Bronchial epithelial cell (primary cell): ENCODE measurements at regions not wholly inside any gene's neighbourhood (a gene's known extent, or its start where the extent isn't known, plus 50 kb on each side); places are given as distances from the start of the nearest gene placed in this dataset.

ENCODE experiments used
- DNase-seq: peaks from one replicate; pipeline ENCODE4 v3.0.0-alpha.2; 2010; ENCODE audit warnings: low read depth
- FAIRE-seq: peaks from 2 replicates; lab custom pipeline; 2011; peaks lifted over from hg19 to GRCh38; lab: Jason Lieb, UNC
- H3K27me3 ChIP-seq: 2 replicates; pipeline ENCODE4 v1.5.1; 2011; ENCODE audit warnings: low read length; ENCODE audit not compliant: control insufficient read depth, insufficient read depth
- H3K36me3 ChIP-seq: 2 replicates; pipeline ENCODE4 v1.5.1; 2011; ENCODE audit warnings: low read length; ENCODE audit not compliant: control insufficient read depth, insufficient read depth
- H3K4me3 ChIP-seq: 2 replicates; pipeline ENCODE4 v1.5.1; 2011; ENCODE audit warnings: mild to moderate bottlenecking, low read depth, low read length, control low read depth
- TF ChIP-seq, protein P1 (sequence below): IDR thresholded peaks from 2 replicates; pipeline ENCODE4 v1.5.1; 2011; ENCODE audit warnings: mild to moderate bottlenecking, moderate library complexity, low read length, control low read depth, inconsistent platforms; ENCODE audit not compliant: insufficient read depth, severe bottlenecking

DNA sequence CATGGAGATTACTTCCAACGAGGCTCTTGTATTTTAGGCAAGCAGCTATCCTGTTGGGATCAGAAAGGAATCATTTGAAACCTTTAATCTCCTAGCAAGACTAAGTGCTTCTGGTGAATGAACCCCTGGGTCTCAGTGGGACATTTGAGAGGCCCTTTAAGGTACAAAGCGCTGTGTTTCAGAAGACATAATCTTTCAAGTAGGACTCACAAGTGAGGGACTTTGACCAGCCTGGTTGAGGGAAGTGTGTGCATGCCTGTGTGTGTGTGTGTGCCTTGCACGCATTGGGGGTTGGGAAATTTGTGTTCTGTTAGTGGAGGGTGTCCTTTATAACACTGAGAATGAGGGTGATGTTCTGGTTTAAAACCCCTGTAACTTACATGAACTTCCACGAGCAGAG lies 64.4 kb upstream of the KCNG1 start:
- Histone ChIP-seq H3K27me3 (peaks cover 7% of the 10 kb centered on the region), H3K4me3 (no peak overlapping the region), H3K36me3 (no peaks in the 10 kb centered on the region)
- FAIRE-seq (no peak), DNase-seq (no peak)
- TF ChIP-seq, protein P1, sequence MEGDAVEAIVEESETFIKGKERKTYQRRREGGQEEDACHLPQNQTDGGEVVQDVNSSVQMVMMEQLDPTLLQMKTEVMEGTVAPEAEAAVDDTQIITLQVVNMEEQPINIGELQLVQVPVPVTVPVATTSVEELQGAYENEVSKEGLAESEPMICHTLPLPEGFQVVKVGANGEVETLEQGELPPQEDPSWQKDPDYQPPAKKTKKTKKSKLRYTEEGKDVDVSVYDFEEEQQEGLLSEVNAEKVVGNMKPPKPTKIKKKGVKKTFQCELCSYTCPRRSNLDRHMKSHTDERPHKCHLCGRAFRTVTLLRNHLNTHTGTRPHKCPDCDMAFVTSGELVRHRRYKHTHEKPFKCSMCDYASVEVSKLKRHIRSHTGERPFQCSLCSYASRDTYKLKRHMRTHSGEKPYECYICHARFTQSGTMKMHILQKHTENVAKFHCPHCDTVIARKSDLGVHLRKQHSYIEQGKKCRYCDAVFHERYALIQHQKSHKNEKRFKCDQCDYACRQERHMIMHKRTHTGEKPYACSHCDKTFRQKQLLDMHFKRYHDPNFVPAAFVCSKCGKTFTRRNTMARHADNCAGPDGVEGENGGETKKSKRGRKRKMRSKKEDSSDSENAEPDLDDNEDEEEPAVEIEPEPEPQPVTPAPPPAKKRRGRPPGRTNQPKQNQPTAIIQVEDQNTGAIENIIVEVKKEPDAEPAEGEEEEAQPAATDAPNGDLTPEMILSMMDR, result no peak

DNA sequence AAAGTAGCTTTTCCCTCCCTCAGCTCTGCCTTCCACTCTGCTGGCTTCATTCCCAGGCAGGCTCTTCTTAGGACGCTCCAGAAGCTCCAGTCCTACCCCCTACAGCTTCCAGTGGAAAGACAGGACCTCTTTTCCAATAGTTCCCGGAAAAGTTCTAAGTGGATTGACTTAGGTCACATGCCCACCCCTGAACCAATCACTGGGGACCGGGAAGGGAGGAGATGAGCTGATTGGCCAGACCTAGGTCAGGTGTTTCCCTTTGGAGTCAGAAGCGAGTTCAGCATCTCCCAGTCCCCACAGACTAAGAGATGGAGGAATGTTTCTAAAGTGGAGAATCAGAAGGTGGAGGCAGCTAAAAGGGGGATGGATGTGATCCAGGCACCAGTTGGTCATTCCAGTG lies 62.9 kb upstream of the KCNG1 start:
- peak; percentile 60 for FAIRE-seq
- H3K27me3 ChIP-seq, result peaks cover 2% of the 10 kb centered on the region
- H3K36me3 ChIP-seq, result no peaks in the 10 kb centered on the region

DNA sequence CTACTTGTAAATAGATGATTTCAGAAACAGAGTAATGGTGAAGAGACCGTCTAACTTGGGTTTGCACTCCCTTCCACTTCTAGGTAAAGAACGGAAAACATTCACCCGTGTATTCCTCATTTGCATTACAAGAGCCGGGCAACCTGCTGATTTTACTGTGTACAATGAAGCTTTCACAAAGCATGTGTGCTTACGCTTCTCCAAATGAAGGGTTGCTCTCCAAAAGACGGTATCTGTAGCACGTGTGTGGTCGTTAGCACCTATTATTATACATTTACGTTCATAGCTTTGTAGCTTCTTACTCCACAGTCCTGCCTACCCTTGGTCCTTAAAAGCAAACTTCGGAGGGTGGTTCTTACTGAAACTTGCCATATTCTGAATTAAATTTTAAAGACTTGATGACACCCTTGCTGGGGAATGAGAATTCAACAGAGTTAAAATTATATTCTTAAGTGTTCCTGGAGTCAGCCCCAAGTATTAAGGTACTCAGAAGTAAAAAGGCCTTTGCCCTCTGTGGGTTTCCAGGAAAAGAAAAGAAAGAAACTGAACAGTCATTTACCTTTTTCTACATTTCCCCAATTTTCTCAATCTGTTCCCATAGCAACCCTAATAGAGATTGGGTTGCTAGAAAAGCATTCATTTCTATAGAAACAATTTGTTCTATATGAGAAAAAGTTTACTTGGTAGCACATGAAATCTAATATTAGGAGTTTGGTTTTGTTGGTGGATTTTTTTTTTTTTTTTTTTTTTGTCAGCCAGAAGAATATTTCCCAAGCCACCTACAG lies 61.9 kb upstream of the KCNG1 start:
- Histone ChIP-seq H3K27me3 (no peaks in the 10 kb centered on the region), H3K36me3 (no peaks in the 10 kb centered on the region), H3K4me3 (no peak overlapping the region)
- TF ChIP-seq, protein P1, result no peak
- DNase-seq, result no peak
- no peak for FAIRE-seq

More for the DNA sequence above, 62.9 kb upstream of the KCNG1 start:
- TF ChIP-seq, protein P1, result no peak
- DNase-seq, result no peak
- H3K4me3 ChIP-seq, result no peak overlapping the region

DNA sequence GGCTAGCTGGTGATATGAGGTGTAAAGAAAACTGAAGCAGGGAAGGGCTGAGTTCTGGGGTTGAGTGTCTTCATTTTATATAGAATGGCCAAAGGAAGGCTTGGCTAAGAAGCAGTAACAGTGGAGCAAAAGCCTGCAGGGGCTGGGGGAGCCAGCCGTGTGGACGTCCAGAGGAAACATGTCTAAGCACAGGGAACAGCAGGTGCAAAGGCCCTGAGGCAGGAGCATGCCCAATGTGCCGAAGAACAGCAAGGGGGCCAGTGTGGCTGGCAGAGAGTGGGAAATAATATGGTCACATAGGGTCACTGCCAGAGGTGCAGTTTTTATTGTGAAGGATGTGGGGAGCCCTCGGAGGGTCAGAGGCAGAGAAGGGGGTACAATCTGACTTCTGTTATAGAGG lies 60.5 kb upstream of the KCNG1 start:
- no peak for FAIRE-seq
- no peak for DNase-seq
- Histone ChIP-seq H3K27me3 (no peaks in the 10 kb centered on the region), H3K36me3 (no peaks in the 10 kb centered on the region), H3K4me3 (no peak overlapping the region)
- TF ChIP-seq, protein P1, result no peak

DNA sequence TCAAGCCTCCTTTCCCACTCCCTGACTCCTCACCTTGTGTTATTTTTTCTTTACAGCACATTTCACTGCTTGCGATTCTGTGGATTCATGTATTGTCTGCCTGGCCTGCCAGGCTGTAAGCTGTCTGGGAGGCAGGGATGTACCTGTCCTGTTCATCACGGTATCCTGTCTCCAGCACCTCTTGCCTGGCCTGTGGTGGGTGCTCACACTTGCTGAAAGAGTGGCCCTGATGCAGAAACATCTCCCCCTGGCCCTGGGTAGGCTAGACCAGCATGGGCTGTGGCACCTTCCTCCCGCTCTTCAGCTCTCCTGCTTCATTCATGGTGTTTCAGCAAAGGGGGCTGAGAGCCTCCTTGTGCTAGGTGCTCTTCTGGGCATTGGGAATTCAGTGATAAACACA lies 60.1 kb upstream of the KCNG1 start:
- no peaks in the 10 kb centered on the region for H3K36me3 ChIP-seq
- no peak overlapping the region for H3K4me3 ChIP-seq
- no peaks in the 10 kb centered on the region for H3K27me3 ChIP-seq
- no peak for FAIRE-seq
- TF ChIP-seq, protein P1, result no peak
- no peak for DNase-seq

DNA sequence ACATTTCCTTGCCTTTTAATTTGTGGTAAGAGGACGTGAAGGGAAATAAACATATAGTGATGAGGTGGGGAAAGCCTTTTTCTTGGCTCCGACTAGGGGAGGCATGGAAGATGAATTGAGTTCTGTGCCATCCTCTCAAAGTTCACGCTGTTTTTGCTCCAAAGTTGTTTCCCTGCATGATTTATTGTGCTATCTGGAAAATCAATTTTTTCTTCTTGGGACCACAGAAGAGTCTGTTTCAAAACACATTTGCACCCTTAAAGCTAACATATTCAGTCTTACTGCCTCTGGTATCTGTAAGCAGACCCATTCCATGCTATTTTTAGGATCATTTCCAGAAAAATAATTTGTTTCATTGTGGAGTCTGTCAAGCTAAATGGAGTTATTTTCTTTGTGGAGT lies 57.6 kb upstream of the KCNG1 start:
- Histone ChIP-seq H3K4me3 (no peak overlapping the region), H3K27me3 (peaks cover 3% of the 10 kb centered on the region), H3K36me3 (no peaks in the 10 kb centered on the region)
- DNase-seq, result no peak
- TF ChIP-seq, protein P1, result no peak
- FAIRE-seq, result no peak
